ENCODE measurements at regions not wholly inside any gene's neighbourhood (a gene's known extent, or its start where the extent isn't known, plus 50 kb on each side); places are given as distances from the start of the nearest gene placed in this dataset.

DNA sequence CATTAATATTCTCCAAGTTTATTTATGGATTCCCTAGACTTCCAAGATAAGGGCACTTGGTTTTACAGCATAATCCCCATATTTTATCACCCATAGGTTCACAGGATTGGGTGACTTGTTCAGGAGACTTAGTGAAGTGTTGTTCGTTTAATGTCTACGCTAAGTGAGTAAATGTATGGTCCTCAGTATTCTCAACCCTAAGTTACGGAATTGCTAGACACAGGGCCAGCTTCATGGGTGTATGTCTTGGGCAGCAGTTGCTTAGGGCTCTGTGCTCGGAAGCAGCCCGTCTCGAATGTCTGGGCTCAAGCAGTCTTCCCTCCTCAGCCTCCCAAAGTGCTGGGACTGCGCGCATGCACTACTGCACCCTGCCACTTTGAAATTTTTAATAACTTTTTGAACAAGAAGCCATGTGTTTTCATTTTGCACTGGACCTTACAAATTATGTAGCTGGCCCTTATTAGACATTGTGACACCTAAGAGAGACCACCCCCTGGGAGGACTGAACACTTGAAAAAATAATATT lies 91.5 kb upstream of the ZNF217 start:
- TF ChIP-seq GATA2 (IDR thresholded peaks at IDR 0.05; ENCODE audit: low read depth, low read length) (no peak), GATA3 (IDR thresholded peaks at IDR 0.05; ENCODE audit: low read depth, low read length) (no peak)
